HCT116 (cell line): ENCODE measurements at regions not wholly inside any gene's neighbourhood (a gene's known extent, or its start where the extent isn't known, plus 50 kb on each side); places are given as distances from the start of the nearest gene placed in this dataset.

ENCODE experiments used
- ATAC-seq: fragments of 200-7000 bp; cut with Tn5 transposase; 2 replicates; pipeline ENCODE4 v1.9.1; 2020; ENCODE audit warnings: mild to moderate bottlenecking, moderate library complexity
- BruUV-seq: library from RNA; stranded (reverse); fragments of 400-500 nt; replicated peaks from 2 replicates; lab custom pipeline; 2021; lab: Mats Ljungman, UMichigan
- CTCF ChIA-PET: fragments of 300-600 bp; sonication (Branson Sonifier 250); formaldehyde crosslinking; loops from one replicate; lab custom pipeline; 2021; ENCODE audit warnings: antibody characterized with exemption; lab: Charles Lee
- POLR2A ChIA-PET: fragments of 300-600, 350-600 bp; sonication (Branson Sonifier 250); formaldehyde crosslinking; loops from one replicate; lab custom pipeline; 2021; ENCODE audit warnings: antibody characterized with exemption; lab: Charles Lee
- RAD21 ChIA-PET, 2 experiments: fragments of 300-600 bp; sonication (Branson Sonifier 250); formaldehyde crosslinking; loops; one replicate each; lab custom pipeline; 2023; ENCODE audit warnings: low total read pairs in 2 of 2; ENCODE audit not compliant: uncharacterized antibody in 2 of 2, unreplicated experiment in 2 of 2, low non-redundant PET in 1 of 2; lab: Charles Lee
- DNase-seq: peaks from one replicate; pipeline ENCODE4 v3.0.0-alpha.2; 2010; ENCODE audit warnings: low read depth, low spot score
- H2AFZ ChIP-seq: fragments of 200-600 bp; shearing (Covaris generic), sonication (generic); 2 replicates; pipeline ENCODE4 v1.6.1; 2017; ENCODE audit warnings: low read depth, mixed run types, mixed read lengths, antibody characterized with exemption, low read length; ENCODE audit not compliant: poor library complexity, severe bottlenecking
- H3K27ac ChIP-seq: 2 replicates; pipeline ENCODE4 v1.5.1; 2012; ENCODE audit warnings: low read depth, low read length
- H3K27me3 ChIP-seq: fragments of 200-600 bp; sonication (generic); 2 replicates; pipeline ENCODE4 v1.6.1; 2016; ENCODE audit warnings: mixed run types, low read length, mixed read lengths; ENCODE audit not compliant: insufficient read depth
- H3K36me3 ChIP-seq, 2 experiments: fragments of 200-500 bp in 1 of 2; fragments of 200-600 bp in 1 of 2; sonication (Bioruptor generic) in 1 of 2; sonication (generic) in 1 of 2; 2 replicates each; pipeline versions ENCODE4 v1.5.1 to v1.6.1; 2014 to 2016; ENCODE audit warnings: low read length in 2 of 2, inconsistent platforms in 1 of 2, mixed read lengths in 1 of 2, mixed run types in 1 of 2; ENCODE audit not compliant: insufficient read depth in 2 of 2, control insufficient read depth in 1 of 2
- H3K4me1 ChIP-seq, 2 experiments: fragments of 200-600 bp in 1 of 2; sonication (generic) in 1 of 2; 2 replicates each; pipeline versions ENCODE4 v1.5.1 to v1.6.1; 2012 to 2017; ENCODE audit warnings: low read length in 2 of 2, inconsistent platforms in 1 of 2, mild to moderate bottlenecking in 1 of 2, mixed read lengths in 1 of 2, mixed run types in 1 of 2, moderate library complexity in 1 of 2; ENCODE audit not compliant: insufficient read depth in 2 of 2, control insufficient read depth in 1 of 2
- H3K4me2 ChIP-seq: fragments of 200-600 bp; sonication (generic); 2 replicates; pipeline ENCODE4 v1.6.1; 2017; ENCODE audit warnings: mixed run types, low read length, mixed read lengths
- H3K4me3 ChIP-seq, 2 experiments: fragments of 200-600 bp in 1 of 2; sonication (generic) in 1 of 2; replicated peaks in 1 of 2; 2 replicates each; pipeline ENCODE4 v1.5.1; 2011 to 2016; ENCODE audit warnings: low read length in 2 of 2, control low read depth in 1 of 2, low read depth in 1 of 2, mild to moderate bottlenecking in 1 of 2, mixed read lengths in 1 of 2, mixed run types in 1 of 2
- H3K79me2 ChIP-seq: fragments of 200-600 bp; sonication (generic); 2 replicates; pipeline ENCODE4 v1.6.1; 2017; ENCODE audit warnings: mild to moderate bottlenecking, mixed run types, low read length, moderate library complexity, mixed read lengths; ENCODE audit not compliant: insufficient read depth
- H3K9ac ChIP-seq: fragments of 200-600 bp; sonication (generic); 2 replicates; pipeline ENCODE4 v1.6.1; 2016; ENCODE audit warnings: low read length, mixed read lengths
- H3K9me2 ChIP-seq: fragments of 200-600 bp; sonication (generic), shearing (Covaris generic); 2 replicates; pipeline ENCODE4 v1.6.1; 2017; ENCODE audit warnings: mixed run types, mild to moderate bottlenecking, moderate library complexity; ENCODE audit not compliant: insufficient read depth
- H3K9me3 ChIP-seq, 2 experiments: fragments of 200-500 bp in 1 of 2; fragments of 200-600 bp in 1 of 2; sonication (Bioruptor generic) in 1 of 2; sonication (generic) in 1 of 2; 2 replicates each; pipeline ENCODE4 v1.6.1; 2014 to 2017; ENCODE audit warnings: low read length in 2 of 2, mixed read lengths in 2 of 2, inconsistent platforms in 1 of 2, low read depth in 1 of 2, mild to moderate bottlenecking in 1 of 2, mixed run types in 1 of 2, moderate library complexity in 1 of 2; ENCODE audit not compliant: control insufficient read depth in 1 of 2, insufficient read depth in 1 of 2
- H4K20me1 ChIP-seq: fragments of 200-600 bp; sonication (generic), shearing (Covaris generic); 2 replicates; pipeline ENCODE4 v1.6.1; 2017; ENCODE audit warnings: mixed run types, mild to moderate bottlenecking, moderate library complexity; ENCODE audit not compliant: insufficient read depth
- EGR1 ChIP-seq: IDR thresholded peaks from 2 replicates; pipeline ENCODE4 v1.6.1; 2012; ENCODE audit warnings: low read depth
- RAD21 ChIP-seq: IDR thresholded peaks from 2 replicates; pipeline ENCODE4 v1.6.1; 2012; ENCODE audit warnings: low read depth, mild to moderate bottlenecking
- REST ChIP-seq: IDR thresholded peaks from 2 replicates; pipeline ENCODE4 v1.6.1; 2012; ENCODE audit warnings: low read depth
- YY1 ChIP-seq: IDR thresholded peaks from 2 replicates; pipeline ENCODE4 v1.6.1; 2011; ENCODE audit warnings: low read length, low read depth, moderate library complexity, mild to moderate bottlenecking; ENCODE audit not compliant: insufficient replicate concordance; ENCODE audit errors: extremely low read depth
- ZBTB33 ChIP-seq: IDR thresholded peaks from 2 replicates; pipeline ENCODE4 v1.6.1; 2011; ENCODE audit warnings: mild to moderate bottlenecking, low read length, moderate library complexity; ENCODE audit not compliant: insufficient replicate concordance; ENCODE audit errors: extremely low read depth
- intact Hi-C: fragments of 100-400 bp; cut with micrococcal nuclease; formaldehyde crosslinking; loops from 2 replicates; pipeline ENCODE4 v1.10.0; 2022

- RAD21 ChIA-PET = no interaction called here
- H3K4me3 ChIP-seq = no peak overlapping the region
- POLR2A ChIA-PET = no interaction called here
- H3K9me2 ChIP-seq = no peaks in the 10 kb centered on the region
- H3K4me2 ChIP-seq = no peak overlapping the region
- intact Hi-C loops = no loop called here
- no peaks in the 10 kb centered on the region for H3K27me3 ChIP-seq
- no peak overlapping the region for H3K27ac ChIP-seq
- no TSS peak for BruUV-seq
- DNase-seq = no peak
- no peaks in the 10 kb centered on the region for H3K36me3 ChIP-seq
- TF ChIP-seq YY1 (no peak), ZBTB33 (no peak), RAD21 (no peak), EGR1 (no peak), REST (no peak)
- no peak overlapping the region for H3K9ac ChIP-seq
- CTCF ChIA-PET = no interaction called here
- H2AFZ ChIP-seq = no peak overlapping the region
- H3K4me1 ChIP-seq = peaks cover 5 to 27% of the 10 kb centered on the region in 2 experiments; a peak in 3 of 4 replicates
- H3K9me3 ChIP-seq = no peaks in the 10 kb centered on the region
- ATAC-seq = 0 out of 2 replicates have a peak, but pooled peaks have one; percentile 22
- no peaks in the 10 kb centered on the region for H4K20me1 ChIP-seq
- H3K79me2 ChIP-seq = no peaks in the 10 kb centered on the region
These were observed 57.3 kb downstream of the RHOB start for GRCh38 chr2:20504174-20504573.
